Lower leg skin (tissue), 3 donors: ENCODE measurements at regions not wholly inside any gene's neighbourhood (a gene's known extent, or its start where the extent isn't known, plus 50 kb on each side); places are given as distances from the start of the nearest gene placed in this dataset.

Source experiments
- CTCF ChIP-seq, 3 donors: fragments of 450-650 bp; IDR thresholded peaks; one replicate each; pipeline ENCODE4 v1.5.1; 2016; ENCODE audit warnings: antibody characterized with exemption in 3 of 3, mild to moderate bottlenecking in 3 of 3, moderate library complexity in 2 of 3
- POLR2A ChIP-seq, 2 donors: fragments of 450-650 bp; IDR thresholded peaks; one replicate each; pipeline ENCODE4 v1.6.1; 2016 to 2017; ENCODE audit warnings: antibody characterized with exemption in 2 of 2, mild to moderate bottlenecking in 1 of 2, moderate library complexity in 1 of 2

DNA sequence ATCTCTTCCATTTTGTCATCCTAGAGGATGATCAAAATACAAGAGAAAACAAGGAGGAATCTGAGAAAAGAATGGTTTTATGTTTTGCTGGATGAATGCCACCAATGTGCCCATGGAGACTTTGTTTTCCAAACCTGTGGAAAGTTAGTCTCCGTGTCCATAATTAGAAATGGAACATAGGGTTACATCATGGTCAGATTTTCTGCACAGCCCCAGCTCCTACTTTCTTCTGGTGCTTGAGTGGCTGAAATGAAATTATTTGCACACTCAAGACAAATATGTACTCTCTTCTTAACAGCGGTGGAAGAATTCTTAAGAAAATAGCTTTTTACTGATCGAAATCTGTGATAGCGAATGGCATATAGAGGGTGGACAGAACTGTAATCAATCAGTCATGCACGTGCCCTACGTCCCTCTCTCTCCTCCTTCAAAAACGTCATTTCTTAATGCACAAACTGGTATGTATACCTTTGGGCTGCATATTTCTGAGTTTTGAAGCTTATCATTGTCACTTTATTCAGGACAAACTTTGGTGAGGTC, 825.2 kb downstream of the AACS start:
- no peak for TF ChIP-seq CTCF (IDR thresholded peaks at IDR 0.05)
- TF ChIP-seq POLR2A (IDR thresholded peaks at IDR 0.05): no peak
